ENCODE measurements at regions not wholly inside any gene's neighbourhood (a gene's known extent, or its start where the extent isn't known, plus 50 kb on each side); places are given as distances from the start of the nearest gene placed in this dataset.

- DNase-seq: no peak
Measured at GRCh38 chr4:181933471-181933870, 309.7 kb upstream of the TENM3 start.

- DNase-seq: no peak
Measured at GRCh38 chr4:181938631-181939030, 304.6 kb upstream of the TENM3 start.

- DNase-seq: no peak
Measured at GRCh38 chr4:181939199-181939945, 303.8 kb upstream of the TENM3 start.

- no peak for DNase-seq
Measured at GRCh38 chr4:181944527-181944926, 298.7 kb upstream of the TENM3 start.

- no peak for DNase-seq
Measured at GRCh38 chr4:181946902-181947301, 296.3 kb upstream of the TENM3 start.

GRCh38 chr4:181948839-181949382 lies 294.3 kb upstream of the TENM3 start:
- no peak for DNase-seq

GRCh38 chr4:181949704-181950312 lies 293.4 kb upstream of the TENM3 start:
- DNase-seq: no peak

- DNase-seq: no peak
Measured at GRCh38 chr4:181950372-181951127, 292.7 kb upstream of the TENM3 start.

GRCh38 chr4:181951265-181951664 lies 291.9 kb upstream of the TENM3 start:
- no peak for DNase-seq

- DNase-seq: no peak
Measured at GRCh38 chr4:181952478-181952877, 290.7 kb upstream of the TENM3 start.

- no peak for DNase-seq
Measured at GRCh38 chr4:181956512-181956911, 286.7 kb upstream of the TENM3 start.

GRCh38 chr4:181957088-181957487 lies 286.1 kb upstream of the TENM3 start:
- DNase-seq: no peak

GRCh38 chr4:181958446-181958845 lies 284.8 kb upstream of the TENM3 start:
- no peak for DNase-seq

GRCh38 chr4:181959121-181959520 lies 284.1 kb upstream of the TENM3 start:
- DNase-seq: no peak

- no peak for DNase-seq
Measured at GRCh38 chr4:181960384-181960783, 282.8 kb upstream of the TENM3 start.

GRCh38 chr4:181962321-181962720 lies 280.9 kb upstream of the TENM3 start:
- DNase-seq: no peak

- DNase-seq: no peak
Measured at GRCh38 chr4:181964731-181965130, 278.5 kb upstream of the TENM3 start.

- DNase-seq: no peak
Measured at GRCh38 chr4:181966104-181966551, 277.1 kb upstream of the TENM3 start.

GRCh38 chr4:181967401-181967800 lies 275.8 kb upstream of the TENM3 start:
- no peak for DNase-seq

- DNase-seq: no peak
Measured at GRCh38 chr4:181968371-181968770, 274.8 kb upstream of the TENM3 start.

GRCh38 chr4:181969151-181969550 lies 274.1 kb upstream of the TENM3 start:
- DNase-seq: no peak

- DNase-seq: no peak
Measured at GRCh38 chr4:181970366-181970765, 272.8 kb upstream of the TENM3 start.

GRCh38 chr4:181971411-181971810 lies 271.8 kb upstream of the TENM3 start:
- DNase-seq: peak in 1 of 2 donors; percentile 62

- no peak for DNase-seq
Measured at GRCh38 chr4:181971973-181972372, 271.2 kb upstream of the TENM3 start.

All from bone marrow (tissue), 2 donors.